ENCODE measurements at regions not wholly inside any gene's neighbourhood (a gene's known extent, or its start where the extent isn't known, plus 50 kb on each side); places are given as distances from the start of the nearest gene placed in this dataset.
"Not testable (repeated sequence)": the region's sequence is repeated elsewhere in the genome, so short reads cannot be mapped to it uniquely, and the experiment has no call there.

DNA sequence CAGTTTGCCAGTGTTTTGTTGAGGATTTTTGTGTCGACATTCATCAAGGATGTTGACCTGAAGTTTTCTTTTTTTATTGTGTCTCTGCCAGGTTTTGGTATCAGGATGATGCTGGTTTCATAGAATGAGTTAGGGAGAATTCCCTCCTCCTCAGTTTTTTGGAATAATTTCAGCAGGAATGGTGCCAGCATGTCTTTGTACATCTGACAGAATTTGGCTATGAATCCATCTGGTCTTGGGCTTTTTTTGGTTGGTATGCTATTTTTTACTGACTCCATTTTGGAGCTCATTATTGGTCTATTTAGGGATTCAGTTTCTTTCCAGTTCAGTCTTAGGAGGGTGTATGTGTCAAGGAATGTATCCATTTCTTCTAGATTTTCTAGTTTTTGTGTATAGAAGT lies 320.0 kb upstream of the PPP2R3A start:
- ATAC-seq = no peak

DNA sequence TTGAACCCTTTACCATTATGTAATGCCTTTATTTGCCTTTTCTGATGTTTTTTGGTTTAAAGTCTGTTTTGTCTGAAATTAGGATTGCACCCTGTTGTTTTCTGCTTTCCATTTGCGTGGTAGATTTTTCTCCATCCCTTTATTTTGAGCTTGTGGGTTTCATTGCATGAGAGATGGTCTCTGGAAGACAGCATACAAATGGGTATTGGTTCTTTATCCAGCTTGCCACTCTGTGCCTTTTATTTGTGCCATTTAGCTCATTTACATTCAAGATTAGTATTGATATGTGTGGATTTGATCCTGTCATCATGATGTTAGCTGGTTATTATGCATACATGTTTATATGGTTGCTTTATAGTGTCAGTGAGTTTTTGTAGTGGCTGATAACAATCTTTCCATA lies 318.7 kb upstream of the PPP2R3A start:
- no peak for ATAC-seq

DNA sequence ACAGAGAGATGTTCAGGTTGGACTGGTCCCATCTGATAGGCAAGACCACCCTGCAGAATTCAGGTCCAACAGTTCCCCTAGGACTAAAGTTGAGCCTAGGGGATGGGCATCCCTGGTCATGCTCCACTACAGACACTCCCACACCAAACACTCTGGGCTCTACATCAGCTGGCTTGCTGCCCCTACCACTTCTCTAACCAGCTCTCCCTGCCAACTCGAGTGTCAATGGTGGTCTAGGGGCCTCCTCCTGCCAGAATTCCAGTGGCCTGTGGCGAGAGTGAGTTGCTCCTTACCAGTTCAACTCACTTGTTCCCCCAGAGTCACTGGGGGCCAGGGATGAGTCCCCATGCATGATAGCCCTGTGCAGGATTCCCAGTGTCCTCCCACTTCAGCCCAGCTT lies 316.2 kb upstream of the PPP2R3A start:
- no peak for ATAC-seq

DNA sequence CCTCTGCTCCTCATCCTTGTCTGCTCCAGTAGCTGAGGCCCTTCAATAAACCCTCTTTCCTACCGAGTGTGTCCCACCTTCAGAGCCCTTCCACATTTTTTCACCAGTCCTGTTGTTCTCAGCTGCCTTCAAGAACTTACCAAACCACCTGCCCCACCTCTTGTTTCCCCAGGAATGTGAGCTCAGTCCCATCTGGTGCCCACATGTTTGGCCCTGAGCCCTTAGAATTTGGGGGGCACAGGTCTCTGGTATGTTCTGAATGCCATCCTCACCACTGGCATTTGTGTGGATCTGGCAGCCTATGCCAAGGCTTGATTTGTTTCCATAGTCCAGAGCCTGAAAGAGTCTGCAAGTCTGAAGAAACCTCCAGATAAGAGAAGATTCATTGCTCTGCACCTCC lies 315.2 kb upstream of the PPP2R3A start:
- no peak for ATAC-seq

DNA sequence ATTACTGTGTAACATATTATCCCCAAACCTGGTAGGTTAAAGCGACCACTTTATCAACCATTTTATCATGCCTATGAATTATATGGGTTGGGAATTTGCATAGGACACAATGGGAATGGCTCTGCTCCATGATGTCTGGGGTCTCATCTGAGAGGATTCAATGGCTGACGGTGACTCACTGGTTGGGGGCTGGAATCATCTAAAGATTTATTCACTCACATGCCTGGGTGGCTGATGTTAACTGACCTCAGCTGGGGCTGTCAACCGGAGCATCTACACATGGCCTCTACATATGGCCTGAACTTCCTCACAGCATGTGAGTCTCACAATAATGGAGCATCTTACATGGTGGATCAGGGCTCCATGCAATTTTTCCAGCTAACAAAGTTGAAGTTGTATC lies 313.1 kb upstream of the PPP2R3A start:
- ATAC-seq = no peak

DNA sequence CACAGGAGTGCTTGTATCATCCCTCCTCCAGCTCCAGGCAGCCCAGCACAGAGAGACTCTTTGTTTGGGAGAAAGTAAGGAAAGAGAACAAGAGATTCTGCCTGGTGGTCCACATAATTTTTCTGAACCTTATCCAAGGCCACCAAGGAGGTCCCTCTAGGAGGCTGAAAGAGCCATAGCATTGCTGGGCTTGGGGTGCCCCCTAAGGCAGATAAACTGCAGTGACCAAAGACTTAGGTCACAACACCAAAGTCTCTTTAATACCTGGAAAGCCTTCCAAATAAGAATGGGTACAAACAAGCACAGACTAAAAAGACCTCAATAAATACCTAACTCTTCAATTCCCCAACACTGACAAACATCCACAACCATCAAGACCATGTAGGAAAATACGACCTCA lies 310.2 kb upstream of the PPP2R3A start:
- ATAC-seq = no peak

DNA sequence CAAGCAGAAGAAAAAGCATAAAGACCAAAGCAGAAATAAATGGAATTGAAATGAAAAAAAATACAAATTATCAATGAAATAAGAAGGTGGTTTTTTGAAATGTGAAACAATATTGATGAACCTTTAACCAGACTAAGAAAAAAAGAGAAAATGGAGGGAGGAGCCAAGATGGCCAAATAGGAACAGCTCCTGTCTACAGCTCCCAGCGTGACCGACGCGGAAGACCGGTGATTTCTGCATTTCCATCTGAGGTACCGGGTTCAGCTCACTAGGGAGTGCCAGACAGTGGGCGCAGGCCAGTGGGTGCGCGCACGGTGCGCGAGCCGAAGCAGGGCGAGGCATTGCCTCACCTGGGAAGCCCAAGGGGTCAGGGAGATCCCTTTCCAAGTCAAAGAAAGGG lies 307.1 kb upstream of the PPP2R3A start:
- not testable (repeated sequence) for ATAC-seq

DNA sequence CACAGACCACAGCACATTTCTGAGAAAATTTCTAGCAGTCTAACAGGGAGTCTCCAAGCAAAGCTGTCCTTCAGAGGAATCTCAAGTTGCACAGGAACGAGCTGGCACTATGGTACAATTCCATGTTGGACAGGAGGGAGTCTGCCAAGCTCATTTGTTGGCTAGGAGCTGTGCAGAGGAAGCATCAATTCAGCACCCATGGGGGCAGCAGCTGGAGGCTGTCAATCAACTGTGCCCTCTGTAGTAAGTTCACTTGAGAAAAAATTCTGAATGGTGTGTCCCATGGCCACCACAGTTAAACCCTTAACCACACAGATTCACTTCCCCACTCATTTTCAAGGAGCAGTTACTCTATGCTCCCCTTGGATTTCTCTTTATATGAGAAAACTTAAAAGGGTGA lies 298.5 kb upstream of the PPP2R3A start:
- ATAC-seq = no peak

DNA sequence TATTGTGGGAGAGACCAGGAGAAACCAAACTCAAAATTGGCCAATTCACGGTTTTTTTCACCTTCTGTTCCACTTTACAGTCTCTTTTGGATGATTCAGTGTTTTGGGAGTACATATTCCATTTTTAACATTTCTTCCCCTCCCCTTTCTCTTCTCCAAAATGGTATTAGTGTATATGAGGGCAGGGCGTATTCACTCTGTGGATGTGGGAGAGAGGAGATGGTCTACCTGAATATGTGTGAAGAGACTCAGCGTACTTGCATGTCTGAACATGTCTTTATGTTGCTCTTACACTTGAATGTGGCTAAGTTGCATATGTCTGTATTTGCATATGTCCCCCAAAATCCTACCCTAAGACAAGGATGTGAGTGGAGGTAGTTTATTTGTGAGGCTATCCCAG lies 291.0 kb upstream of the PPP2R3A start:
- ATAC-seq = no peak

DNA sequence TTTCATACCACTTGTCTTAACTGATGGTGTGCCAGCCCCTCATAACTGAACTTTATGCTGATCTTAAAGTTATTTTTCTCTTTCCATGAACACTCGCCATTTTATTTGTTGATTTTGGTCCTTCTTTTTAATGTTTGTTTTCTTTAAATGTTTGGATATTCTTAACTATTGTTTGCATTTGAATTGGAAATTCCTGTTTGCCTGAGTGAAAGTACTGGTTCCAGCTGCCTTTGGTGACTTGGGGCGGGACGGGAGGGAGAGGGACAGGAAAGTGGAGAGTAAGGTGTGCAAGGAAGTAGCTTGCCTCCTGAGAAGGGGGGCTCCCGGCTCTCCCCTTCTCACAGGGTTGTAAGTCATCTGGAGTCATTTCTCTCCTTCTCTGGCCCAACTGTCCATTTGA lies 287.1 kb upstream of the PPP2R3A start:
- no peak for ATAC-seq

DNA sequence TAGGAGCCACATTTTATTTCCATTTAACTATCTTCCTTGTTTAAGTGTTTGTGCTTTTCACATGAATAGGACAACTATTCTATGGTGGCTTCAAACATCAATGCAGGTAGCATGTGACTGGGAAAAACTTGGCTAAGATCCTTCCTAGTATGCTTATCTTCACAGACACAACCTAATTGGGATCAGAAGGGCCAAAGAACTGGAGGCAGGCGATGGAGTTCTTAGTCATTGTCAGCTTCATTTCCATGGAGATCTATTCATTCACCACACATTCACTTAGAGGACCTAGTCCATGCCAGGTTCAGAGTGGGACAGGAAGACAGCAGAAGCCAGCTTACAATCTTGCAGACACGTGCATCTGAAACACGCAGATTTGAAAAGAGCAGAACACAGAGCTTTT lies 277.5 kb upstream of the PPP2R3A start:
- ATAC-seq = no peak

DNA sequence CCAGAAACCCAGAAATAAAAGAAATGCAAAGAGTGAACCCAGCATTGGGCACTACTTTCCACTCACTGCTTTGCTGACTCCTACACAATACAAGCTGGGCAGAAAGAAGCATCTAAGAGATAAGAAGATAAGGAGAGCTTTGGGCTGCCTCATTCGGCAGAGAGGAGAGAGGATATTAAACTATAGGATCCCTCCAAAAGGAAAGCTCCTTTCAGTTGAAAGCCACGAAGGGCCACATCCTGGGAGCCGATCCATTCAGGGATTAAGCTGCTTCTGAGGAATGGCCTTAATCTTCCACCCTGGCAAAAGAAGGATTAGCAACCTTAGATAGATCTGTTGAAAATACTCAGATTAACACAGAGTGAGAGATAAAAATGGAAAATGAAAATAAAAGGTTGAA lies 274.9 kb upstream of the PPP2R3A start:
- ATAC-seq = no peak

DNA sequence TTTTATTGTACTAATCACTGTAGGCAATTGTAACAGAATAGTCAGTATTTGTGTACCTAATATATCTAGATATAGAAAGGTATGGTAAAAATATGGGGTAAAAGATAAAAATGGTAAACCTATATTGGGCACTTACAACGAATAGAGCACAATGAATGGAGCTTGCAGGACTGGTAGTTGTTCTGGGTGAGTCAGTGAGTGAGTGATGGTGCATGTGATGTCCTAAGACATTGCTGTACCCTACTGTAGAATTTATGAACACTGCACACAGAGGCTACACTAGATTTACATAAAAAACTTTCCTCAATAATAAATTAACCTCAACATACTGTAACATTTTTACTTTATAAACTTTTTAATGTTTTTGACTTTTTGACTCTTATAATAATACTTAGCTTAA lies 274.3 kb upstream of the PPP2R3A start:
- no peak for ATAC-seq

DNA sequence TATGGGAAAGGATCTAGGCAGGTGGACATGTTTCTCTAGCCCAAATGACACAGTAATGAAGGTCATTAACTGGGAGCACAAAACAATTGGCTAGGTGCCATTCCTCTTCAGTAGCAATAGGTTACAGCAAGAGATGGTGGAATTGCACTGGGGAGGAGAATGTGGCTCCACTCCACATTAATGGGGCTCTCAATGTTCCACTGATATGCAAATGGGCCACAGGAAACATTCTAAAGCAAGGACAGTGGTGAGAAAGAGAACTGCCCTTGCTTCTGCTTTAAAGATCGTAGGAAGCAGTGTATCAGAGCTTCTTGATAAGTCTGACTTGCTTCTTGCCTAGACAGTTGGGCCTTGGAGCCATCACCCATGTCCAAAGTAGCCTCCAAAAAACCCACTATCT lies 271.4 kb upstream of the PPP2R3A start:
- no peak for ATAC-seq

DNA sequence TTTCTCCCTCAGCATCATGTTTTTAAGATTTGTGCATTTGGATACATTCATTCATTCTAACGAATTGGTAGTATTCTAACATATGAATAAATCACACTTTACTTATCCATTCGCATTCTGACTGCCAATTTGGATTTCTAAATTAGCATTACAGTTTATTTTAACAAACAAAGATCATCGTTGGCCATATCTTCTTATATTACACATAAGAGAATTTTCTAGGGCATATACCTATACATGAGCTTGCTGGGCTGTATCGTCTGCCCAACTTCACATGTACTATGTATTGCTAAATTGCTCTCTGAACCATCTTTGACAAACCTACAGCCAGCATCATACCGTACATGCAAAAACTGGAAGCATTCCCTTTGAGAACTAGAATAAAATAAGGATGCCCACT lies 265.8 kb upstream of the PPP2R3A start:
- ATAC-seq = no peak

DNA sequence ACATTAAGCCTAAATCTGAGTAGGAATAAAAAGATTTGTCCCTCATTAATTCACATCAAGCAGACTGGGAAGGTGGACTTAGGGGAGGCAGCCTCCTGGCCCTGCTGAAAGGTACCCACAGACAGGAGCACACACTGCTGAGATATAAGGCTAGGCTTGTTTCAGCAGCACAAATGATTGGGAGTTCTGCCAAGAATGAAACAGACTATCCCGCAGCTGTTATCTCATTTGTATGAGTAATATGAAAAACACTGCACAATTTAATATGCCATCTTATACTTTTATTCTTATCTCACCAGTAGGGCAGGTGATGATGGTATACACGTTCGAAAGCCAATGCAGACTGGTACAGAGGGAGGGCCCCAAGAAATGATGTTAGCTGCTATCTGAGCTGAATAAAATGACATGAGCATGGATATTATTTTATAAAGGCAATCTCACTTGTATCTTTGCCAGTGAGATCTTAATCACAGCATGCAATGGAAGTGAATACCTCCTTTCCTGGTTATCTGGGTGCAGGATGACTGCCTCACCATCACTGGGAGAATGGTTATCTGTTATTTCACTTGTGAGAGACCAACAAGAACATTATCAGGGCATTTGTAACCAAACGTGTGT lies 258.7 kb upstream of the PPP2R3A start:
- ATAC-seq = no peak

DNA sequence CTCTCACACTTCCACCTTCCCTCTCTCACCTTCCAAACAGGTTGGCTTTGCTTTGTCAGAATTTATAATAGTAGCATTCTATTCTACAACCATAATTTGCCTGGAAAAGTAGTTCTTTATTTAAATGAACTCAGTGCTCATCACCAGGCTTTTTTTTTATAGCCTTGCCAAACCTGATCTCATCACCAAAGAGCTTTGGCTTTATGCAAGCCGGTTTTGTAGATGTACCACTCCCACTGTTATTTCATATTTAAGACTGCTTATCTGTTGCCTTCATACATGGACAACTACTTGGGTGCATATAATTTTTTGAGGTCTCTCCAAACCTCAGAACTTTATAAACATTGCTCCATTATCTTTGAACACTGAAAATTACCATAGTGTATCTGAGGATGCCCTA lies 246.1 kb upstream of the PPP2R3A start:
- ATAC-seq = no peak

DNA sequence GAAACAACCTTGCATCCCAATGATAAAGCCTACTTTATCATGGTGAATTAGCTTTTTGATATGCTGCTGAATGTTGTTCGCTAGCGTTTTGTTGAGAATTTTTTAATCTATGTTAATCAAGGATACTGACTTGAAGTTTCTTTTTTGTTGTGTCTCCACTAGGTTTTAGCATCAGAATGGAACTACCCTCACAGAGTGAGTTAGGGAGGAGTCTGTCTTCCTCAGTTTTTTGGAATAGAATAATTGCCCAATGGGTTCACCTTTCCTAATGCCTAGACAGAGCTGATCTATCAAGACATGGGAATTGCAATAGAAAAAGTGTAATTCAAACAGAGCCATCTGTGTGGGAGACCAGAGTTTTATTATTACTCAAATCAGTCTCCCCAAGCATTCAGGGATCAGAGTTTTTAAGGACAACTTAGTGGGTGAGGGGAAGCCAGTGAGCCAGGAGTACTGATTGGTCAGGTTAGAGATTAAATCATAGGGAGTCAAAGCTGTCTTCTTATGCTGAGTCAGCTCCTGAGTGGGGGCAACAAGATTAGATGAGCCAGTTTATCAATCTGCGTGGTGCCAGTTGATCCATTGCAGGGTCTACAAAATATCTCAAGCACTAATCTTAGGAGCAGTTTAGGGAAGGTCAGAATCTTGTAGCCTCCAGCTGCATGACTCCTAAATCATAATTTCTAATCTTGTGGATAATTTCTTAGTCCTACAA lies 237.4 kb upstream of the PPP2R3A start:
- no peak for ATAC-seq

DNA sequence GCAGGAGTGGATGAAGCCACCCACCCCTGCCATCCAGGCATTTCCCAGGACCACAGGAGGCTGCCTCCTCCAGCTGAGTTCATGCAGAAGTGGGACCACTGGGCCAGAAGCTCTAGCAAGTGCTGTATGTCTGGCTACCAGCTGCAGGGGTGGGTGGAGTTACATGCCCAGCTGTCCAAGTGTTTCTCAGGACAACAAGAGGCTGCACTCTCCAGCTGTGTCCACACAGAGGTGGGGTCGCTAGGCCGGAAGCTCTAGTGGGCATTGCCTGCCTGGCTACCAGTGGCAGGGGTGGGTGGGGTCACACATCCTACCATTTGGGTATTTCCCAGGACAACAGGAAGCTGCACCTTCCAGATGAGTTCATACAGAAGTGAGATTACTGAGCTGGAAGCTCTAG lies 234.0 kb upstream of the PPP2R3A start:
- no peak for ATAC-seq

DNA sequence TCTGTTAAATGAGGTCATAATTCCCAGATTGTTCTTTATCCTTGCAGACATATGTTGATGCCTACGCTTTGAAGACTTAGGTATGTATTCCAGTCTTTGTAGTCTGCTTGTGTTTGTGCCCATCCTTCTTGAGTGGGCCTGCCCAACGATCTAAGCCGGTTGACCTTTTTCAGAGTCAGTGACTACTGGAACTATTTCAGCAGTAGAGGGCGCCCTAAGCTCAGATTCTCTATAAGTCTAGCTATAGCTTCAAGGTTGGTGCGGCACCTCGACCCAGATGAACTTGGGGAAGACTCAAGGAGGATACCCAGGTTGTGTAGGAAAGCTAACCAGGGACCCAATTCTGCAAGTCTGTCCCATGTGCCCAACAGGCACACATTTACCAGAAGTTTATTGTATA lies 228.8 kb upstream of the PPP2R3A start:
- ATAC-seq = no peak

DNA sequence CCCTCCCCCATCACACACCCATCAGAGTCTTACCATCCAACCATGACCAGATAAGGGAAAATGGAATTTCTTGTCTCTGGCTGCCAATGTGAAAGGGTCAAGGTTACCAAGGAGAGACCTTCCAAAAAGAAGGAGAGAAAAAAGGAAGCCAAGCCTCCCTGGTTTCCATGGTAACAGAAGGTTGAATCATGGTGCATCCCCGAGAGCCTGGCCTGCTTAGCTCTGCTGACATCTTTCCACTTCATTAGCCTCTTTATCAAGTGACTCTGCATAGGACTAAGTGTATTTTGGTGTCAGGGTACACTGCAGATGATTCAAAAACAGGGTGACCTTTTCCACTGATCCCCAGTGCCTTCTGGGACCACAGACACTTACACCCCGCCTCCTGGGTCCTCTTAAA lies 225.7 kb upstream of the PPP2R3A start:
- no peak for ATAC-seq

DNA sequence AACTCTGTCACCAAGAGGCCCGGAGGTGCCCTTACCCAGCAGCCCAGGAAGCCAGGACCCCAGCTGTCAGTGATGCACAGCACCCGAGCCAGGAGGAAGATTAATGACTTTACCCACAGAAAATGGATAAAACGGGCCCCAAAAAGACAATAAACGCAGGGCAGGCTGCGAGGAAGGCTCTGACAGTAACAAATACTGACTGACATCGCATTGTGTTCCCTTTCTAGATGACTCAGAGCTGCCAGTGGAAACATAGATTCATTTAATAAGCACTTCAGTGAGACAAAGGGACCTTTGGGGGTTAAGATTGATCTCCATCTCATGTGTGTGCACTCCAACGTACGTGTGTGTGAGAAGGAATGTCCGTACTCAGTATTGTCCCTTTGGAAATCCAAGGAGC lies 225.3 kb upstream of the PPP2R3A start:
- no peak for ATAC-seq

DNA sequence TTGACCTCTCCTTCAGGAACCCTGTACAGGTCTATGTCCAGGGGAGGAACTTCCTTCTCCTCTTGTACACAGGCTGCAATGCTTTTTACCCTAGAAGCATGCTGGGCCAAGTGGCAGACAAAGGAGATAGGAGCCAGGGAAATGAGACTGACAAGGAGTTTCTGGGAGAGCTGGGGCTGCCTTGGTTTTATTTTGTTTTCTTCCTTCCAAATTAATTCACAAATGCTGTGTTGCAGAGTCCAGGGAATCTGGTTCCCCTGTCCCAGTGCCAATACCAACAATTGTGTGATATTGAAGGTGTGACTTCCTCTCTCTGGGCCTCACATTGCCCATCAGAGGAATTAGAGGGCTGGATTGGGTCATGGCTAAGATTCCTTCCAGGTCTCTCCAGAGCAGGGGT lies 224.8 kb upstream of the PPP2R3A start:
- ATAC-seq = no peak

DNA sequence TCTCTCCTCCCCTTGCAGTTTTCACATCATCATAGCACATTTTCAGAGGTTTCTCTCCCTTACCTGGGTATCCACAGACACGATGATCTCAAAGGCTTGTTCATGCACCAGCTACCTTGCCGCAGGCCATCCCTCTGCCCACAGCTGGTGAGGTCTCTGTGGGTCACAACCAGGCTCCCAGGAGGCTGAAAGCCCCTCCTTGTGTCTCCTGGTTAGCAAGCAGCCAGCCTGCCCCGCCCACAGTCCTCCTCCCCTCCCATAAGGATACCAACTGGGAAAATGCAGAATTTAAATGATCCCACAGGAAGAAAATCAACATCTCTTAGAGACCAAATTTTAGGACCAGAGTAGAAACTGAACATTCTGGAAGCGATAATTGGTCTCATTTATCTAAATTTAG lies 213.5 kb upstream of the PPP2R3A start:
- no peak for ATAC-seq

DNA sequence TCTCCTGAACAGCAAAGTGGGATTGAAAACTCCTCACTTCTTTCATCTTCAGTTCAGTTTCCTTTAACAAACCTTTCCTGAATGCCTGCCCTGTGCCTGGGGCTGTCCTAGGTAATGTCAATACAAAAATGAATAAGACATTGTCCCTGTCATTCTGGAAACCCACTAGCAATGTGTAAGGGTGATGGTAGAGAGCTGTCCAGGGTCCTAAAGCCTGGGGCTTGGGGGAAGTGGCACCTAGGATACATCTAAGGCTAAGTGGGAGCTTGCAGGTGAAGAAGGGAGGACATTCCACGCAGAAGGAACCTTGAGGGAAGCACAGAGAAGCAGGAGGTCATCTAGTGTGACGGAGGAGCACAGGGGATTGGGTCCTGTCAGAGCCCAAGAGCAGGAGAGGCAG lies 212.7 kb upstream of the PPP2R3A start:
- ATAC-seq = no peak
